Mesodermal cell (in vitro differentiated cells): ENCODE measurements at regions not wholly inside any gene's neighbourhood (a gene's known extent, or its start where the extent isn't known, plus 50 kb on each side); places are given as distances from the start of the nearest gene placed in this dataset.

ENCODE experiments used
- H3K27ac ChIP-seq: 2 replicates; pipeline ENCODE4 v1.7.0; 2013; ENCODE audit warnings: mild to moderate bottlenecking, low read depth, low read length, moderate library complexity; ENCODE audit not compliant: severe bottlenecking
- H3K36me3 ChIP-seq: 2 replicates; pipeline ENCODE4 v1.7.1; 2013; ENCODE audit warnings: mild to moderate bottlenecking, low read length, moderate library complexity; ENCODE audit not compliant: control insufficient read depth, insufficient read depth
- H3K4me1 ChIP-seq: one replicate; pipeline ENCODE4 v1.7.1; 2013; ENCODE audit warnings: mild to moderate bottlenecking, low read length; ENCODE audit not compliant: insufficient read depth, control insufficient read depth, poor library complexity, severe bottlenecking
- H3K4me3 ChIP-seq: 2 replicates; pipeline ENCODE4 v1.7.0; 2013; ENCODE audit warnings: low read length, control low read depth, mild to moderate bottlenecking; ENCODE audit not compliant: insufficient read depth, poor library complexity, severe bottlenecking; ENCODE audit errors: extremely low read depth
- H3K9me3 ChIP-seq: 2 replicates; pipeline ENCODE4 v1.7.1; 2013; ENCODE audit warnings: mild to moderate bottlenecking, low read length, moderate library complexity; ENCODE audit not compliant: control insufficient read depth
- WGBS, 2 experiments: methylation state at CpG; one replicate each; pipeline ENCODE4 v1.1.5; 2013; ENCODE audit warnings: missing lambda C conversion rate in 2 of 2; ENCODE audit not compliant: insufficient coverage in 2 of 2; 5-methylcytosine and 5-hydroxymethylcytosine counted together

DNA sequence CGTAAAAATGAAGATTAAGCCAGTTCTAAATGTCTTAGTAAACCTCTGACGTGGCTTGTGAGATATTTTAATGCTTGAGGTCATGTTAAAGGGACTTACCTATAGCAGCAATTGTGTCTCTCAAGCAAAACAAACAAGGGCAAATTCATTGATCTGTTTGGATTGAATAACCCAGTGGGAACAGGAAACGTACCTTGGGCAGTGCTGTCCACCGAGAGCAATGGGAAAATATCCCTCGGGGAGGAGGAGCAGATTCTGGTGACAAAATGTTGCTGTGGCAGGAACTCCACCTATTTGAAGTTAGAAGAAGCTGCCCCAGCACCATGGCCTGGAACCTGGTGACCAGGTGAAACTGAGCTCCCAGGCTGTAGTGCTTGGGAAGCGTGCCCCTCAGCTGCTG, 107.1 kb upstream of the FZD8 start:
- 90 to 91% methylated on average over 6 of the region's 6 CpGs for WGBS, 2 experiments

GRCh38 chr10:35745617-35746403, 103.7 kb upstream of the FZD8 start:
- Histone ChIP-seq H3K9me3 (no peaks in the 10 kb centered on the region), H3K36me3 (no peaks in the 10 kb centered on the region), H3K4me1 (no peaks in the 10 kb centered on the region), H3K27ac (no peak overlapping the region), H3K4me3 (no peak overlapping the region)
- 68 to 93% methylated on average over 3 to 4 of the region's 4 CpGs for WGBS, 2 experiments

More for the DNA sequence above, 107.1 kb upstream of the FZD8 start:
- Histone ChIP-seq H3K27ac (no peak overlapping the region), H3K9me3 (no peaks in the 10 kb centered on the region), H3K4me3 (no peak overlapping the region), H3K36me3 (no peaks in the 10 kb centered on the region), H3K4me1 (no peaks in the 10 kb centered on the region)

- H3K4me3 ChIP-seq, result no peak overlapping the region
- no peaks in the 10 kb centered on the region for H3K9me3 ChIP-seq
- no peaks in the 10 kb centered on the region for H3K36me3 ChIP-seq
- 80% methylated on average over 2 of the region's 2 CpGs; no CpG with 5 or more reads in 1 of the 2 experiments for WGBS, 2 experiments
- H3K4me1 ChIP-seq, result peaks cover 9% of the 10 kb centered on the region
- H3K27ac ChIP-seq, result no peak overlapping the region
Measured at GRCh38 chr10:35743851-35744250, 101.8 kb upstream of the FZD8 start.

DNA sequence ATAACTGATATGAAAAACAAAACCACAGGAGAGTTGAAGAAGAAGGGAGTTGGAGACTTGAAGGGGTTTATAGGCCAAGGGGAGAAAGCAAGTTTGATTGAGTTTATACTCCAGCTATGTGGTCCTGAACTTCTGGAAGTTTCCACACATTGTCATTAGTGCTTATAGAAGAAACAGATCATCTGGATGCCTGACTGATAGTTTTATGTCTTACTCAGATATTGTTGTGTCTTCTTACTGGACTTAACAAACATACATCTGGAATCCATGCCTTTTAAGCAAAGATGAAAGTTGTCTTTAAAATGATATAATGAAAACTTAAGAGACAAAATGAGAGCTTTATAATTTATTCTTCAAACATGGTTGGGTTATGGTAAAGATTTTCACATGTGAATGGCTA, 101.3 kb upstream of the FZD8 start:
- Histone ChIP-seq H3K36me3 (no peaks in the 10 kb centered on the region), H3K9me3 (no peaks in the 10 kb centered on the region), H3K4me3 (no peak overlapping the region), H3K4me1 (peaks cover 9% of the 10 kb centered on the region), H3K27ac (no peak overlapping the region)

GRCh38 chr10:35739998-35740397, 97.9 kb upstream of the FZD8 start:
- no peak overlapping the region for H3K4me3 ChIP-seq
- no peak overlapping the region for H3K27ac ChIP-seq
- H3K36me3 ChIP-seq, result no peaks in the 10 kb centered on the region
- no peaks in the 10 kb centered on the region for H3K9me3 ChIP-seq
- H3K4me1 ChIP-seq, result peaks cover 9% of the 10 kb centered on the region

- Histone ChIP-seq H3K36me3 (no peaks in the 10 kb centered on the region), H3K27ac (no peak overlapping the region), H3K9me3 (no peaks in the 10 kb centered on the region), H3K4me3 (no peak overlapping the region), H3K4me1 (peaks cover 8% of the 10 kb centered on the region)
- 88 to 89% methylated on average over 3 to 5 of the region's 5 CpGs for WGBS, 2 experiments
Measured at GRCh38 chr10:35735412-35735811, 93.3 kb upstream of the FZD8 start.

DNA sequence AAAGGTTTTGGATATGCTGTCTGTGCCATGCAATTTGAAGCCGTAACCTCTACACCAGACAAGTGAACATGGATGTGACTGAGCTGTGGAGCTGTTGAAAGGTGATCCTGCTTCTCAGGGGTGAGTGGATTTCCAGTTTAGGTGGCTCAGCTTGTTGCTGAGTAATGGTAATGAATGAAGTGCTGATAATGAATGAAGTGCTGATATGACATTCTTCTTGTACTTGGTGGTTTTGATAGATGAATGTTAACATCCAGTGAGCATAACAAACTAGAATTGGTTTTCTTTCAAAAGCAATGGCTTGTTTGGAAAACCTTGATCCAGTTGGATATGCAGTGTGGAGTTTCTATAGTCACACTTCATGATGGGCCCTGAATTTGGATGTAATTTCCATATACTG, 89.7 kb upstream of the FZD8 start:
- Histone ChIP-seq H3K36me3 (no peaks in the 10 kb centered on the region), H3K4me1 (no peaks in the 10 kb centered on the region)
- WGBS, 2 experiments, result 78 to 83% methylated on average over 1 of the region's 1 CpG

GRCh38 chr10:35728341-35728740, 86.2 kb upstream of the FZD8 start:
- WGBS, 2 experiments, result 90 to 100% methylated on average over 2 to 3 of the region's 5 CpGs
- H3K4me3 ChIP-seq, result no peak overlapping the region
- H3K4me1 ChIP-seq, result no peaks in the 10 kb centered on the region
- no peaks in the 10 kb centered on the region for H3K9me3 ChIP-seq
- H3K36me3 ChIP-seq, result no peaks in the 10 kb centered on the region
- no peak overlapping the region for H3K27ac ChIP-seq

More for the DNA sequence above, 89.7 kb upstream of the FZD8 start:
- Histone ChIP-seq H3K27ac (no peak overlapping the region), H3K9me3 (no peaks in the 10 kb centered on the region), H3K4me3 (no peak overlapping the region)

DNA sequence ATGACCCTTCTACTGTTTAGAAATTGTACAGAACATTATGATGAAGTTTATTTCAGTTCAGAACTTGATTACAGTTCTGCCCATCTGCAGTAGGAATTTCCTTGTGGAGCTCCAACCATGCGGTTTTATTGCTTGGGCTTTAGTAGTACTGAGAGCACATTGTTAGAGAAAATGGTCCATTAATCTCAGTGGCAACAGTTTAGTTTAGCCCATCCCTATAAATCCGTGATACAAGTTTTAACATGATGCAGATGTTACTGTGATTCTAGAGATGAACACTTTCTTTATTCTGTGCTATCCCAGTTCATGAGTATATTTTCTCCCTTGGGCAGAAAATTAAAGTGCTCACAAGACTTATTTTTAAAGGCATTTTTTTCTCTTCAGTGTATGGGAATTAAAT, 84.8 kb upstream of the FZD8 start:
- Histone ChIP-seq H3K9me3 (no peaks in the 10 kb centered on the region), H3K4me3 (no peak overlapping the region), H3K36me3 (no peaks in the 10 kb centered on the region), H3K4me1 (no peaks in the 10 kb centered on the region), H3K27ac (no peak overlapping the region)
- WGBS, 2 experiments, result 83 to 100% methylated on average over 1 of the region's 2 CpGs

DNA sequence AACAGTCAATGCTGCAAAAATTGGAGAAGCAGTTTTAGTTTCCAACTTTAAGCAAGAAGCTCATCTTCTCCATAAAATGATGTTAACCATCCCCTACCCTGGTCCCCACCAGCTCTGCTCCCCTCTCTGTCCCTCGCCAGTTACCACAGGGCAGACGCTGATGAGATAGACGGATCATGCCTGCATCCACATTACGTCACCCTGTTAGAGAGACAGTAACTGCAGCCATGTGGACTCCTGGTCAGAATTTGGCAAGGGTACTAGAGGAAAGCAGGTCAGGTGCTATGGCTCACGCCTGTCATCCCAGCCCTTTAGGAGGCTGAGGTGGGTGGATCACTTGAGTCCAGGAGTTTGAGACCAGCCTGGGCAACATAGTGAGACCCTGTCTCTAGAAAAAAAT, 81.9 kb upstream of the FZD8 start:
- Histone ChIP-seq H3K4me1 (no peaks in the 10 kb centered on the region), H3K4me3 (no peak overlapping the region), H3K27ac (no peak overlapping the region), H3K36me3 (no peaks in the 10 kb centered on the region), H3K9me3 (no peaks in the 10 kb centered on the region)
- WGBS, 2 experiments, result 93% methylated on average over 3 to 5 of the region's 5 CpGs

DNA sequence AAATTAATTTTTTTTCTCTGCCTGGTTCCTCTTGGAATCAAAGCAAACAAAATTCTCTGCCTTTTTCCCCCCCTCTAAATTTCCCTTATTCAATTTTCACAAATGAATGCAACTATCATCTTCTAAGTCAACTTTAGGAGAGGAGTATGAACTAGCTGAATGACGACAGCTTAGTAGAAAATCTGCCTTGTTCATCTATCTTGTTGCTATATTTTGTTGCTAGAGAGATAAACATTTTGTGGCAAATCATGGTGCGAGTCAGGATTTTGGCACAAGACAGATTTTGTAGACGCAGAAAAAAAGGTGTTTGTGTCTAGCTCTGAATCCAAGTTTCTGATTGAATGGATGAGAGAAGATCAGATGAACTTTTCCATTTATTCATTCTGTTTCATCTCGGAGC, 81.0 kb upstream of the FZD8 start:
- WGBS, 2 experiments, result 90 to 92% methylated on average over 3 of the region's 4 CpGs
- no peaks in the 10 kb centered on the region for H3K9me3 ChIP-seq
- H3K36me3 ChIP-seq, result no peaks in the 10 kb centered on the region
- no peaks in the 10 kb centered on the region for H3K4me1 ChIP-seq
- no peak overlapping the region for H3K27ac ChIP-seq
- no peak overlapping the region for H3K4me3 ChIP-seq
